ENCODE measurements at regions not wholly inside any gene's neighbourhood (a gene's known extent, or its start where the extent isn't known, plus 50 kb on each side); places are given as distances from the start of the nearest gene placed in this dataset.

DNA sequence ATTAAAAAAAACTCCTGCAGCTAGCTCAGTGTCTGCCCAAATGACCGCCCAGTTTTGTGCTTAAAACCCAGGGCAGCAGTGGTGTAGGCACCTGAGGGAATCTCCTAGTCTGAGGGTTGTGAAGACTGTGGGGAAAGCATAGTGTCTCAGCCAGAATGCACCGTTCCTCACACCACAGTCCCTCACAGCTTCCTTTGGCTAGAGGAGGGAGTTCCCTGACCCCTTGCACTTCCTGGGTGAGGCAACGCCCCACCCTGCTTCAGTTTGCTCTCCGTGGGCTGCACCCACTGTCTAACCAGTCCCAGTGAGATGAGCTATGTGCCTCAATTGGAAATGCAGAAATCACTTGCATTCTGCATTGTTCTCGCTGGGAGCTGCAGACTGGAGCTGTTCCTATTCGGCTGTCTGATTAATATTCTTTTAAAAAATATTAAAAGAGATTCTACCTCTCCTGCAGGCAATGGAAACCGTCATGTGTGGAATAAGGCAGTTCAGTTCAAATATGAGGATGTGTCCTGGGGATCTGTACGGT, 645.7 kb downstream of the FGF9 start:
- Histone ChIP-seq H3K9me3 (ENCODE audit: control insufficient read depth, insufficient read depth, low read length) (no peaks in the 10 kb centered on the region), H3K4ac (ENCODE audit: low read depth, low read length) (no peak overlapping the region), H3K4me1 (ENCODE audit: control insufficient read depth, insufficient read depth, low read length) (no peaks in the 10 kb centered on the region), H3K14ac (replicated peaks; ENCODE audit: low read depth, low read length) (no peak overlapping the region), H3K4me2 (ENCODE audit: low read depth, low read length) (no peak overlapping the region), H2BK15ac (ENCODE audit: low read depth, low read length) (no peak overlapping the region), H4K8ac (ENCODE audit: low read depth in 2 of 2, low read length in 2 of 2) (no peak overlapping the region), H3K4me3 (ENCODE audit: insufficient read depth, low read depth, low read length) (no peak overlapping the region), H4K91ac (ENCODE audit: insufficient read depth, low read depth, low read length) (no peak overlapping the region), H3K23ac (ENCODE audit: low read depth, low read length) (no peak overlapping the region), H2AFZ (replicated peaks; ENCODE audit: low read length, poor library complexity) (no peak overlapping the region), H3K9me1 (ENCODE audit: insufficient read depth, low read length) (no peaks in the 10 kb centered on the region), H3K36me3 (ENCODE audit: control insufficient read depth, insufficient read depth, low read length) (no peaks in the 10 kb centered on the region), H4K5ac (ENCODE audit: low read depth, low read length) (no peak overlapping the region), H2BK120ac (ENCODE audit: low read depth, low read length) (no peak overlapping the region), H2AK9ac (replicated peaks; ENCODE audit: low read depth, low read length, poor library complexity) (no peak overlapping the region), H3K79me1 (ENCODE audit: low read depth in 1 of 2, low read length in 2 of 2) (no peaks in the 10 kb centered on the region), H3K9ac (ENCODE audit: low read depth, low read length) (no peak overlapping the region), H2AK5ac (ENCODE audit: low read depth, low read length) (no peak overlapping the region), H2BK20ac (ENCODE audit: low read depth, low read length) (no peak overlapping the region), H4K20me1 (ENCODE audit: insufficient read depth, low read length) (no peaks in the 10 kb centered on the region), H3K27ac (ENCODE audit: insufficient read depth, low read length) (no peak overlapping the region), H3K27me3 (ENCODE audit: control insufficient read depth, insufficient read depth, low read length) (no peaks in the 10 kb centered on the region), H3K18ac (ENCODE audit: low read depth, low read length) (no peak overlapping the region), H2BK5ac (ENCODE audit: low read depth, low read length, poor library complexity, severe bottlenecking) (no peak overlapping the region), H3K56ac (ENCODE audit: extremely low read depth, insufficient read depth, low read length) (no peak overlapping the region)
- 60% methylated on average over 1 of the region's 8 CpGs; no CpG with 5 or more reads in 1 of the 2 experiments for WGBS, 2 experiments (ENCODE audit: extremely low coverage in 2 of 2, insufficient read length in 1 of 2)
- no TSS peak for BruUV-seq (replicated peaks)
- POLR2A ChIA-PET (ENCODE audit: unreplicated experiment): no interaction called here
- in situ Hi-C loops (cut with MboI; ENCODE audit: low sequenced_read_pairs) (no loop called here), intact Hi-C loops (cut with micrococcal nuclease) (no loop called here), dilution Hi-C loops (cut with HindIII; ENCODE audit: low sequenced_read_pairs, unreplicated experiment) (no loop called here)
- no peak for TF ChIP-seq ELK1 (IDR thresholded peaks at IDR 0.05; ENCODE audit: borderline replicate concordance, low read depth, low read length)
- CTCF ChIA-PET: no interaction called here
- DNase-seq (no peak), ATAC-seq (ENCODE audit: low read depth) (no peak)
